WTC11 (cell line): ENCODE measurements at regions not wholly inside any gene's neighbourhood (a gene's known extent, or its start where the extent isn't known, plus 50 kb on each side); places are given as distances from the start of the nearest gene placed in this dataset.

Source experiments
- CBFB ChIP-seq: sonication (generic); formaldehyde crosslinking; IDR thresholded peaks from 2 replicates; pipeline ENCODE4 v1.8.1; 2022; ENCODE audit warnings: mild to moderate bottlenecking, low read depth, missing genetic modification reagents
- CDX4 ChIP-seq: fragments of 250-450 bp; sonication (Bioruptor Pico); IDR thresholded peaks from 2 replicates; pipeline ENCODE4 v1.9.0; 2021; ENCODE audit warnings: moderate library complexity, mild to moderate bottlenecking, inconsistent platforms, borderline replicate concordance
- JUN ChIP-seq: sonication (generic); formaldehyde crosslinking; IDR thresholded peaks from 2 replicates; pipeline ENCODE4 v1.8.0; 2023; ENCODE audit warnings: mild to moderate bottlenecking, missing genetic modification reagents
- USF1 ChIP-seq: sonication (generic); formaldehyde crosslinking; IDR thresholded peaks from 2 replicates; pipeline ENCODE4 v1.8.0; 2022; ENCODE audit warnings: mild to moderate bottlenecking, missing genetic modification reagents
- ZNF512 ChIP-seq: sonication (generic); formaldehyde crosslinking; IDR thresholded peaks from 2 replicates; pipeline ENCODE4 v1.8.1; 2022; ENCODE audit warnings: missing genetic modification reagents, borderline replicate concordance
- TF ChIP-seq, protein P1 (sequence below): sonication (generic); formaldehyde crosslinking; IDR thresholded peaks from 2 replicates; pipeline ENCODE4 v1.8.0; 2023; ENCODE audit warnings: missing genetic modification reagents, mild to moderate bottlenecking, borderline replicate concordance

- TF ChIP-seq CBFB (CRISPR knock-in tag) = no peak
- TF ChIP-seq, protein P1, sequence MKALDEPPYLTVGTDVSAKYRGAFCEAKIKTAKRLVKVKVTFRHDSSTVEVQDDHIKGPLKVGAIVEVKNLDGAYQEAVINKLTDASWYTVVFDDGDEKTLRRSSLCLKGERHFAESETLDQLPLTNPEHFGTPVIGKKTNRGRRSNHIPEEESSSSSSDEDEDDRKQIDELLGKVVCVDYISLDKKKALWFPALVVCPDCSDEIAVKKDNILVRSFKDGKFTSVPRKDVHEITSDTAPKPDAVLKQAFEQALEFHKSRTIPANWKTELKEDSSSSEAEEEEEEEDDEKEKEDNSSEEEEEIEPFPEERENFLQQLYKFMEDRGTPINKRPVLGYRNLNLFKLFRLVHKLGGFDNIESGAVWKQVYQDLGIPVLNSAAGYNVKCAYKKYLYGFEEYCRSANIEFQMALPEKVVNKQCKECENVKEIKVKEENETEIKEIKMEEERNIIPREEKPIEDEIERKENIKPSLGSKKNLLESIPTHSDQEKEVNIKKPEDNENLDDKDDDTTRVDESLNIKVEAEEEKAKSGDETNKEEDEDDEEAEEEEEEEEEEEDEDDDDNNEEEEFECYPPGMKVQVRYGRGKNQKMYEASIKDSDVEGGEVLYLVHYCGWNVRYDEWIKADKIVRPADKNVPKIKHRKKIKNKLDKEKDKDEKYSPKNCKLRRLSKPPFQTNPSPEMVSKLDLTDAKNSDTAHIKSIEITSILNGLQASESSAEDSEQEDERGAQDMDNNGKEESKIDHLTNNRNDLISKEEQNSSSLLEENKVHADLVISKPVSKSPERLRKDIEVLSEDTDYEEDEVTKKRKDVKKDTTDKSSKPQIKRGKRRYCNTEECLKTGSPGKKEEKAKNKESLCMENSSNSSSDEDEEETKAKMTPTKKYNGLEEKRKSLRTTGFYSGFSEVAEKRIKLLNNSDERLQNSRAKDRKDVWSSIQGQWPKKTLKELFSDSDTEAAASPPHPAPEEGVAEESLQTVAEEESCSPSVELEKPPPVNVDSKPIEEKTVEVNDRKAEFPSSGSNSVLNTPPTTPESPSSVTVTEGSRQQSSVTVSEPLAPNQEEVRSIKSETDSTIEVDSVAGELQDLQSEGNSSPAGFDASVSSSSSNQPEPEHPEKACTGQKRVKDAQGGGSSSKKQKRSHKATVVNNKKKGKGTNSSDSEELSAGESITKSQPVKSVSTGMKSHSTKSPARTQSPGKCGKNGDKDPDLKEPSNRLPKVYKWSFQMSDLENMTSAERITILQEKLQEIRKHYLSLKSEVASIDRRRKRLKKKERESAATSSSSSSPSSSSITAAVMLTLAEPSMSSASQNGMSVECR (CRISPR knock-in tag) = no peak
- no peak for TF ChIP-seq JUN
- TF ChIP-seq USF1 (CRISPR knock-in tag) = no peak
- TF ChIP-seq ZNF512 = no peak
- no peak for TF ChIP-seq CDX4
Observed at GRCh38 chr21:20572582-20572981, 425.6 kb upstream of the NCAM2 start.
